GM21529 (cell line): ENCODE measurements at regions not wholly inside any gene's neighbourhood (a gene's known extent, or its start where the extent isn't known, plus 50 kb on each side); places are given as distances from the start of the nearest gene placed in this dataset.
"Not testable (repeated sequence)": the region's sequence is repeated elsewhere in the genome, so short reads cannot be mapped to it uniquely, and the experiment has no call there.

Source experiments
- ATAC-seq: cut with Tn5 transposase; IDR thresholded peaks from one replicate; pipeline ENCODE4 v1.9.1; 2021; ENCODE audit not compliant: unreplicated experiment

DNA sequence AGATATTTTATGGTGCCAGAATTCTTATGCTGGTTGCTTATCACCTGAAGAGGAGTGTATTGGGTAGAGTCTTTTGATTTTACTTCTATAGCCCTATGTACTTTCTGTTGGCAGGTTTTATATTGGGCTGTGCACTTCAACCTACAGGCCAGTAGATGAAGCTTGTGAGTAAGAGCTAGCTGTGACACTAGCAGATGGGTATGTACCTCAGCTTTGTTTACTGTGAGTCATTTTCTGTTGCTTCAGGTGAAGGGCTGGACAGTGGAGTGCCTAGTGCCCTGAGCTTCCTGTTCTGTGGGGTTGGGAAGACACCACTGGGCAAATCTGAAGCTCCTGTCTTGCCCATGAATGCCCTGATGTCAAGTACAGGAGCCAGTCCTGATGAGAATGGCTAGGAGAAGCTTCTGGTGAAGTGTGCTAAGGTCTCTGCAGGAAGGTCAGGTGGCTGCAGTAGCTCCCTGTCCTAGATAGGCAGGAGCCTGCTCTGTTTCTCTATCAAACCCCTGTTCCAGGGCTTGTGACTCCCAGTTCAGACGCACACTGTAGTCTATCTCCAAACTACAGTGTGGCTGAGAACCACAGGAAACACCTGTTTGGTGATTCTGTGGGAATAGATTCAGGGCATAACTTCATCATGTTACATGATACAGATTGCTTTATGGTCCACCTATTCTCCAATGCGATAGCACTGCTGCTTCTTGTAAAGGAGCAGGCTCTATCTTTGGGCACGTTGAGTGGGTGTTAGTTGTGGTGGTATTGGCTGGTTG, 755.7 kb downstream of the KCNA4 start:
- ATAC-seq: no peak

GRCh38 chr11:29258411-29258810, 758.4 kb downstream of the KCNA4 start:
- no peak for ATAC-seq

DNA sequence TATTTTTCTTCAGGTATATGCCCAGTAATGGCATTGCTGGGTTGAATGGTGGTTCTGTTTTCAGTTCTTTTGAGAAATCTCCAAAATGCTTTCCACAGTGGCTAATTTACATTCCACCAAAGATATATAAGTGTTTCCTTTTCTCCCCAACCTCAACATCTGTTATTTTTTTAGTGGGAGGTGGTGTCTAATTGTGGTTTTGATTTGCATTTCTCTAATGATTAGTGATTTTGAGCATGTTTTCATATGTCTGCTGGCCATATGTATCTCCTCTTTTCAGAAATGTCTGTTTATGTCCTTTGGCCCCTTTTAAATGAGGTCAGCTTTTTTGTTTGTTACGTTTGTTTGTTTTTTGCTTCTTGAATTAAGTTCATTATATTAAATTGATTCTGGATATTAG, 760.2 kb downstream of the KCNA4 start:
- no peak for ATAC-seq

GRCh38 chr11:29255401-29255800, 761.4 kb downstream of the KCNA4 start:
- ATAC-seq: no peak

- peak; percentile 88 for ATAC-seq
Measured at GRCh38 chr11:29251738-29252137, 765.1 kb downstream of the KCNA4 start.

DNA sequence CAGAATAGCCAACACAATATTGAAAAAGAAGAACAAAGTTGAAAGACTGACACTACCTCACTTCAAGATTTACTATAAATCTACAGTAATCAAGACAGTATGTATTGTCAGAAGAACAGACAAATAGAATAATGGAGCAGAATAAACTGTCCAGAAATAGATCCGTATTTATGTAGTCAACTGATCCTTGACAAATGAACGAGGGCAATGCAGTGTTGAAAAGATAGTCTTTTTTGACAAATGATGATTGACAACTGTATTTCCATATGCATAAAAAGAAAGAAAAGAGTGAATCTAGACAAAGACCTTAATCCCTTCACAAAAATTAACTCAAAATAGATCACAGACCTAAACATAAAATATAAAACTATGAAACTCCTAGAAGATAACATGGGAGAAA, 767.1 kb downstream of the KCNA4 start:
- no peak for ATAC-seq

DNA sequence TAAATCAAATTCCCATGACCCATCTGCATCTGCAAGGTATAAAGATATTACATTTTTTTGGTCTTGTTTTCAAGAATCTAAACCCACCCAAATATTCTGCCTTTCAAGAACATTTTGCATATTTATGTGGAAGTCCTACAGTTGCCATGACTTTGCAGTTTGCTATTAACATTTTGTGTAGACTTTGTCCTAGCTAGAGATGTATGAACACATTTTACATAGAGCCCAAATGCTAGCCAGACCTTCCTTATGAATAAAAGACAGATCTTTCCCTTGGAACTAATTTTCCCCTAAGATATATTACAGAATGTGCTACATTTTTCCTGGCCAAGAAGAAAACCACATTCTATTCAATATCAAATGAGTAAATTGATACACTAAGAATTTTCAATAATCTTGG, 772.5 kb downstream of the KCNA4 start:
- ATAC-seq: no peak

GRCh38 chr11:29243616-29244015, 773.2 kb downstream of the KCNA4 start:
- no peak for ATAC-seq

DNA sequence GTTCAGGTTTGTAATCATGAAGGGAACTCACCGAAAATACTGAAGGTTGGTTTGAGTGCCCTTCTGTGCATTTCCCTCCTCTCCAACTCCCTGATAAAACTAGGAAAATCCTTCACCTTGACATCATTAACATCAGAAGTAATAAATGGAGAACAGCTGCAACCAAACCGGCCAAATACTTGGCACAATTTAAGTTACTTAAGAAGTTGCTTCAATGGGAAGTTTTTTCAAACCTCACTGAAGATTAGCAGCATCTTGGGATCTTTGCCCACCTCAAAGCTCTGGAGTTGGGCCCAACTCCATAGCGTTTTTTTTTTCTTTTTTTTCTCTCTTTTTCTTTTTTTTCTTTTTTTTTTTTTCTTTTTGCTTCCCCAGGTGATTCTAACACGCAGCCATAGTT, 784.8 kb downstream of the KCNA4 start:
- ATAC-seq: no peak

DNA sequence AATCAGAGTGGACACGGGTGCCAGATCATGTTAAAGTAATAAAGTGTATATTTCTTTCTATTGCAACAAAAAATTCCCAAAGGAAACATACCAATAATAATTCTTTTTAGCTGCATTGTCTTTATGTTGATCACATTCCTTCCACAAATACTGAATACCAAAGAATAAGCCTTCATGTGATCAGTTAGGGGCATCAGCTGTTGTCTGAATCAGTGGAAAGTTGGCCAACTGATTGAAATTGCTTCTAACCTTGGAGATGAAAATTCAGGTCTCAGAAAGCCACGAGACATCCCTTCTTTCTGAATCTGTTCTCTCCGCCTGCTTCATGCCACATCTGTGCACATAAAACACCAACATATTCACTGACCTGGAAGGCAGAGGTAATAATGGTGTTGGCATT, 785.2 kb downstream of the KCNA4 start:
- no peak for ATAC-seq

- no peak for ATAC-seq
Measured at GRCh38 chr11:29227811-29228210, 789.0 kb downstream of the KCNA4 start.

GRCh38 chr11:29224739-29225384, 792.0 kb downstream of the KCNA4 start:
- ATAC-seq: no peak

DNA sequence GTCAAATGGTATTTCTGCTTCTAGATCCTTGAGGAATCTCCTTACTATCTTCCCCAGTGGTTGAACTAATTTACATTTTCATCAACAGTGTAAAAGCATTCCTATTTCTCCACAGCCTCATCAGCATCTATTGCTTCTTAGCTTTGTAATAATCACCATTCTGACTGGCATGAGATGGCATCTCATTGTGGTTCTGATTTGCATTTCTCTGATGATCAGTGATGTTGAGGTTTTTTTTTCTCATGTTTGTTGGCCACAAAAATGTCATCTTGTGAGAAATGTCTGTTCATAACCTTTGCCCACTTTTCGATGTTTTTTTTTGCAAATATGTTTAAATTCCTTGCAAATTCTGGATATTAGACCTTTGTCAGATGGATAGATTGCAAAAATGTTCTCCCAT, 797.3 kb downstream of the KCNA4 start:
- not testable (repeated sequence) for ATAC-seq

GRCh38 chr11:29217901-29218300, 798.9 kb downstream of the KCNA4 start:
- no peak for ATAC-seq

DNA sequence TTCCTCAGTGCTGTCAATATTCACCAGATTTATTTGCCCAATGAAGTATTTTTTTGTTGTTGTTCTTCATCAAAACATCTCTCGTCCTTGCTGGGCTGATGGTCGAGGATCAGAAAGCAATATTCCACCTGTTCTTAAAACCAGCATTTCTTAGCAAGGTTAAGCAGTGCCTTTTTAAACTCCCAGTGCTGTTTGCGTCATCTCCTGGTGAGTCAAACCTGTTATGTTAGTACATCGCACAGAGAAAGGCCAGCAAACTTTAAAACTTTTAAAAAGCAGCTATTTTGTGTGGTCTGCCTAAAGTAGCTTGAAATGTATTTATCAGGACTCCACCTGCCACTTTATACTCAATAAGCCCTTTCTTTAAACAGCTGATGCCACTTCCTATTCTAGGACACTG, 802.0 kb downstream of the KCNA4 start:
- ATAC-seq: no peak

DNA sequence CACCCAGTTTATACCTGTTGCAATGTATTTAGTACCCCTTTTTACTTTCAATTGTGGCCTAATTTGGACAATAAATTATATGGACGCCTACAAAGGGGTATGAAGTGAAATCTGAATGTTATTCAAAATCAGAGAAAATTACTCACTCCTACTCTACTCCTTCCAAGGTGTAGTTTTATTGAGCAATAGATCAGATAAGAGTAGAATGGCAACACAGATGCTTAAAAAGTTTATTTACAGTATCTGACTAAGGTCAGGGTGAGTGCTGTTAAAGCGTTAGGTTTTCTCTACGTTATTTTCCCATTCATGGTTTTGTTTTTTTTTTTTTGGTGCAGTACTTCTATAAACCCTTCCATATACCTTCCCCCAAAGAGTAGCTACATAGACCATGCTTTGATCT, 805.6 kb downstream of the KCNA4 start:
- no peak for ATAC-seq

GRCh38 chr11:29210426-29210825, 806.4 kb downstream of the KCNA4 start:
- no peak for ATAC-seq

DNA sequence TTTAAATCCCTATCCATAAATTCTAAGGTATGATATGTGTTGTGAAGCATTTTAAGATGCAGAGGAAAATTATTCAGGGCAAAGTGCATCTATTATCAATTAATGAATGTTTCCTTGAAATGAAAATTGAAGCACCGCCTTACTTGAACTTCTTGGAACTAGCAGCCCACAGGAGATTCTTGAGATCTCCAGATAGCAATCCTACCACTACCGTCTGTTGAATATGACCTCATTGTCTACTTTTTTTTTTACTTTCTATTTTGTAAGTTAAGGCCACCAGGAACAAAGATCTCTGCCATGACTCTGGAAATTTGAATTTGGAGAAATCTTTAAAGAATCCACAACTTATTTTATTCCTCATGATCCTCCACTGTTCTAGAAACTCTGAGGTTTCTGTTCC, 808.7 kb downstream of the KCNA4 start:
- ATAC-seq: no peak

DNA sequence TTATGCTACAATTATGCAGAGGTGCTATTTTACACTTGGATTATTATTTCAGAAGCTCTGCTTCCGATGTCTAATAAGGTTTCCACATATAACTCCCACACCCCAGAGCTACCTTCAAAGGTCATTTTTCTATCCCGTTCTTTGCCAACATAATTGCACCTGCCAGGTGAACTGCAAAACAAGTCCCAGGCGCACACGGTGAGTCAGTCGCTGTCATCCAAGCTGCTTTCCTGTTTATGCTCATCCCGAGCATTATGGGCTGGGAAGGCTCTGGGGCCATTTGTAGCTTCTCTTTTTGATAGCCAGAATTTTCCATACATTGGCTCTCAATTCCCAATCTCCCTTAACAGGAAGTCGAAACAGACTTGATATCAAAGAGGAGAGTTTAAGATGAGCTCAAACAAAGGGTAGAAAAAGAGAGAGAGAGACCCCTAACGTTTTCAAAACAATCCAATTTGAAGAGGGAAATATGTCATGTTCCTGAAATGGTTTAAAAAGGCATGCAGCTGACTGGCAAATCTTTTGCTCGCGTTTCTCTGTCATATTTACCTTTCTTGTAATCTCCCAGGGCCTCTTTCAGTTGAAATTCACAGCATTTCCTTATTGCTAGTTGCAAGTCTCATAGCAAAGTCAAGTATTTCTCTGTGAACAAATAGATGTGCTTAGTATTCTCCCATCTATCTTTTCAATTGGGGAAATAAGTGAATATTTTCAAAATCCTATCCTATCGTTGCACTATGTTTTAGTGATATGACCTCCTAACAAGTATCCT, 815.9 kb downstream of the KCNA4 start:
- no peak for ATAC-seq

- no peak for ATAC-seq
Measured at GRCh38 chr11:29190313-29190712, 826.5 kb downstream of the KCNA4 start.

DNA sequence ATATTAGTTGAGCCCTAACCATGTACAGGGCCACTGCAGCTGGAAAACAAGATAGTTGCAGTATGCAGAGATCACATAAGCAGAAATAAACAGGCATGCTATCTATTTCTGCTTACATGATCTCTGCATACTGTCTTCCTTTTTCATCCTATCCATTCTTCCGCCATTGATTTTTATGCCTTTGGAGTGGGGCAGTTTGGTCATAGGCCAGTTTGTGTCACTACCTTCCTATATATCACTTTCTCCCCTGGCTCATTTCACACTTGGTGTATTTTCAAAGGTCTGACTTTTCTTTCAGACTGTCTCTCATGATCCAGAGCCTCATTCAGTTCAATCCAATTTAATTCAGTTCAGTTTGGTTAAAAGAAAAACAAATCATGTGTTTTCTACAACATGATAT, 829.6 kb downstream of the KCNA4 start:
- ATAC-seq: no peak
